ENCODE measurements at regions not wholly inside any gene's neighbourhood (a gene's known extent, or its start where the extent isn't known, plus 50 kb on each side); places are given as distances from the start of the nearest gene placed in this dataset.

DNA sequence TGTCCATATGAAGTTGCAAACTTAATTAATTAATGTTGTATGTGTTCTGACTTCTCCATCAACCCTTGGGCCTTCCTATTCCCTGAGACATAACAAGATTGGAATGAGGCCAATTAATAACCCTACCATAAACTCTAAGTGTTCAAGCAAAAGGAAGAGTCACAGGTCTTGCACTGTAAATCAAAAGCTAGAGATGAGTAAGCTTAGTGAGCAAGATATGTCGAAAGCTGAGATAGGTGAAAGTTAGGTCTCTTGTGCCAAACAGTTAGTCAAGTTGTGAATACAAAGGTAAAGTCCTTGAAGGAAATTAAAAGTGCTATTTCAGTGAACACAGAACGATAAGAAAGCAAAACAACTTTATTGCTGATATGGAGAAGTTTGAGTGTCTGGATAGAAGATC, 58.2 kb upstream of the GPRIN3 start:
- Histone ChIP-seq H3K4me1 (replicated peaks in 1 of 2; ENCODE audit: control insufficient read depth in 2 of 2, insufficient read depth in 2 of 2, low read length in 2 of 2) (no peaks in the 10 kb centered on the region), H4K20me1 (replicated peaks; ENCODE audit: control insufficient read depth, insufficient read depth, low read length) (no peaks in the 10 kb centered on the region), H3K36me3 (ENCODE audit: control insufficient read depth, insufficient read depth, low read length) (no peaks in the 10 kb centered on the region), H3K27me3 (ENCODE audit: control insufficient read depth in 2 of 2, insufficient read depth in 2 of 2, low read length in 2 of 2) (no peaks in the 10 kb centered on the region), H2AFZ (ENCODE audit: low read depth, low read length) (no peak overlapping the region), H3K9me1 (ENCODE audit: control insufficient read depth, insufficient read depth, low read length) (no peaks in the 10 kb centered on the region), H3K79me2 (ENCODE audit: control insufficient read depth, insufficient read depth, low read length) (no peaks in the 10 kb centered on the region), H3K4me3 (no peak overlapping the region), H3K9ac (ENCODE audit: insufficient read depth in 1 of 2, low read depth in 2 of 2, low read length in 2 of 2) (no peak overlapping the region), H3K4me2 (ENCODE audit: insufficient read depth, low read length) (no peak overlapping the region), H3K9me3 (replicated peaks; ENCODE audit: control insufficient read depth, insufficient read depth, low read depth, low read length) (no peaks in the 10 kb centered on the region), H3K27ac (ENCODE audit: extremely low read depth, low read depth, low read length) (no peak overlapping the region)
- intact Hi-C loops (cut with micrococcal nuclease) (no loop called here), in situ Hi-C loops (cut with MboI) (no loop called here)
- no TSS peak for BruUV-seq (replicated peaks)
- TF ChIP-seq SAFB (IDR thresholded peaks at IDR 0.05; ENCODE audit: borderline replicate concordance, low read depth, low read length) = no peak
- ChIA-PET CTCF (ENCODE audit: low intra/inter-chr PET ratio) (no interaction called here), POLR2A (no interaction called here)
- FAIRE-seq (no peak), ATAC-seq (no peak), DNase-seq (ENCODE audit: extremely low read depth in 1 of 4, low spot score in 3 of 4) (no peak)
- WGBS (ENCODE audit: insufficient coverage, low coverage, missing lambda C conversion rate) = 4% methylated on average over 2 of the region's 2 CpGs

DNA sequence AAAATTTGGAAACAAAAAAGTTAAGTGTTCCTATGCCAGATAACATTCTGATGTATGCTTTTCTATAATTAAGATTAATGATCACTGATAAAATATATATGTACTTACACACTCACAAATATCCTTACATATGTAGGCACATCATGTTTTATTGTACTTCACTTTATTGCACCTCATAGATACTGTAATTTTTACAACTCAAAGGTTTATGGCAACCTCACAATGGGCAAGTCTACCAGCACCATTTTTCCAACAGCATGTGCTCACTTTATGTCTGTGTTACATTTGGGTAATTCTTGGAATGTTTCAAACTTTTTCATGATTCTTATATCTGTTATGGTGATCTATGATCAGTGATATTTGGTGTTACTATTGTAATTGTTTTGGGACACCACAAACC, 57.8 kb upstream of the GPRIN3 start:
- intact Hi-C loops (cut with micrococcal nuclease) = no loop called here
- TF ChIP-seq SMARCA5 (IDR thresholded peaks at IDR 0.05) (no peak), ZNF586 (CRISPR knock-in tag; conservative IDR thresholded peaks at IDR 0.05) (no peak)
- H3K9me1 ChIP-seq (ENCODE audit: control insufficient read depth, insufficient read depth, low read length) = no peaks in the 10 kb centered on the region
- FAIRE-seq = no peak
- no peak overlapping the region for H3K4me3 ChIP-seq
- no peaks in the 10 kb centered on the region for H3K4me1 ChIP-seq (replicated peaks in 1 of 2; ENCODE audit: control insufficient read depth in 2 of 2, insufficient read depth in 2 of 2, low read length in 2 of 2)
- H3K27ac ChIP-seq (ENCODE audit: extremely low read depth, low read depth, low read length) = no peak overlapping the region
- no peak overlapping the region for H3K4me2 ChIP-seq (ENCODE audit: insufficient read depth, low read length)
- no peak for DNase-seq (ENCODE audit: extremely low read depth in 1 of 4, low spot score in 3 of 4)
- POLR2A ChIA-PET = no interaction called here
- H2AFZ ChIP-seq (ENCODE audit: low read depth, low read length) = no peak overlapping the region
- no peak for ATAC-seq
- no peaks in the 10 kb centered on the region for H3K36me3 ChIP-seq (ENCODE audit: control insufficient read depth, insufficient read depth, low read length)
- H3K27me3 ChIP-seq (ENCODE audit: control insufficient read depth in 2 of 2, insufficient read depth in 2 of 2, low read length in 2 of 2) = no peaks in the 10 kb centered on the region
- BruUV-seq (replicated peaks) = no TSS peak
- CTCF ChIA-PET (ENCODE audit: low intra/inter-chr PET ratio) = no interaction called here
- H4K20me1 ChIP-seq (replicated peaks; ENCODE audit: control insufficient read depth, insufficient read depth, low read length) = no peaks in the 10 kb centered on the region
- in situ Hi-C loops (cut with MboI) = no loop called here
- no peaks in the 10 kb centered on the region for H3K79me2 ChIP-seq (ENCODE audit: control insufficient read depth, insufficient read depth, low read length)
- H3K9ac ChIP-seq (ENCODE audit: insufficient read depth in 1 of 2, low read depth in 2 of 2, low read length in 2 of 2) = no peak overlapping the region
- no peaks in the 10 kb centered on the region for H3K9me3 ChIP-seq (replicated peaks; ENCODE audit: control insufficient read depth, insufficient read depth, low read depth, low read length)
